ENCODE measurements at regions not wholly inside any gene's neighbourhood (a gene's known extent, or its start where the extent isn't known, plus 50 kb on each side); places are given as distances from the start of the nearest gene placed in this dataset.

DNA sequence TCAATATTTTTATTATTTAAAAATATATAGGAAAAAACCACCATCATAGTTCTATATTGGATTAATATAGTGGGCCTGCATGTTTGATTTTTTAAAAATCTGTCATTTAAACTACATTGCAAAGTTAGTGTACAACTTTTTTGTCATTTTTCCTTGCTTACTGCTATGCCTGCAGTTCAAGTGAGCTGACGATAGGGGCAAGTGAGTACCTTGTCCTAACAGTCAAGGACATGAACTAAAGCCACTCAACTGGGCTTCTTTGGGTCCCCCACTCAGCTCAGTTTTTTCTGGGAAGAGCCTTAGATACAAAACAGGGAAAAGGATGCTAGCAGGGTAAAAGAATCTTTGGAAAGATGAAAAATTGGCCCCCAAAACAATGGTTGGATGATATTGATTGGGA is 269.9 kb downstream of the MAN2A1 start:
- no peak overlapping the region for H3K4me3 ChIP-seq (ENCODE audit: low read depth, low read length)
- DNase-seq (ENCODE audit: low read depth): no peak
- in situ Hi-C loops (cut with HindIII; ENCODE audit: low sequenced_read_pairs): no loop called here
- no peak for TF ChIP-seq CTCF (IDR thresholded peaks at IDR 0.05; ENCODE audit: low read depth, low read length, missing control alignments)

DNA sequence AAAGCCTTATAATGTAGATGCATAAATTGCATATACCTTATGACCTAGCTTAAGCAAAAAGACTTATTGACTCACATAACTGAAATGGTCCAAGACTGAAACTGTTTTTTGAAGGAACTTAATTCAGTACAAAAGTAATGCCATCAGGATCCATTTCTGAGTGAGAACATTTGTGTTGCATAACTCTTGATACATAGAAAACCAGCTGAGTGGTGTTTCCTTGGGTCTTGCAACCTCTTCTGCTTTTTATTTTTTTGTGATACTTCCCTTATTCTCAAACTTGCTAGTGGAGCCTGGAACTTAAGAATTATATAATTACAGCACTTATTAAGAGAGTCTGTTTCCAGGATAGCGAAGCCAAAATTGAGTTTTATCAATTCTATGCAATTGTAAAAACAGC is 272.0 kb downstream of the MAN2A1 start:
- in situ Hi-C loops (cut with HindIII; ENCODE audit: low sequenced_read_pairs): no loop called here
- TF ChIP-seq CTCF (IDR thresholded peaks at IDR 0.05; ENCODE audit: low read depth, low read length, missing control alignments): no peak
- H3K4me3 ChIP-seq (ENCODE audit: low read depth, low read length): no peak overlapping the region
- no peak for DNase-seq (ENCODE audit: low read depth)

GRCh38 chr5:109962882-109963603 is 273.3 kb downstream of the MAN2A1 start:
- no peak for DNase-seq (ENCODE audit: low read depth)
- no peak for TF ChIP-seq CTCF (IDR thresholded peaks at IDR 0.05; ENCODE audit: low read depth, low read length, missing control alignments)
- in situ Hi-C loops (cut with HindIII; ENCODE audit: low sequenced_read_pairs): no loop called here
- H3K4me3 ChIP-seq (ENCODE audit: low read depth, low read length): no peak overlapping the region

- no peak for DNase-seq (ENCODE audit: low read depth)
- in situ Hi-C loops (cut with HindIII; ENCODE audit: low sequenced_read_pairs): no loop called here
- no peak overlapping the region for H3K4me3 ChIP-seq (ENCODE audit: low read depth, low read length)
- TF ChIP-seq CTCF (IDR thresholded peaks at IDR 0.05; ENCODE audit: low read depth, low read length, missing control alignments): no peak
These were observed 274.4 kb downstream of the MAN2A1 start for GRCh38 chr5:109964136-109964535.

DNA sequence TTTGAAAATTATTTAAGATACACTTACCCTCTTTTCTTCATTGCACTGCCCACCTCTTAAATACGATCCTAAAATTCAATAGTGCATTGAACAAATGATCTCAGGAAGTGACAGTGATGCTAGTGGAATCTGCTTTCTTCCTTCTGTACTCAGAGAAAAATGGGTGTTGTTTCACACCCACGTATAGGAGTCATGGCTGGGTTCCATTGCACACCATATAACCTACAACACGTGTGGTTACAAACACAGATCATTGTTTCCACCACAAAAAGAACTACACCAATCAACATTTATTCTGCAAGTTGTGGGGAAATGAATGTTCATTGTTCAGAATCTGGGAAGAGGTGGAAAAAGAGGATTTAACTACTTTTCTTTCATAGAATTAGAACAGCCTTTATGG is 275.9 kb downstream of the MAN2A1 start:
- no peak for DNase-seq (ENCODE audit: low read depth)
- in situ Hi-C loops (cut with HindIII; ENCODE audit: low sequenced_read_pairs): no loop called here
- TF ChIP-seq CTCF (IDR thresholded peaks at IDR 0.05; ENCODE audit: low read depth, low read length, missing control alignments): no peak
- no peak overlapping the region for H3K4me3 ChIP-seq (ENCODE audit: low read depth, low read length)

DNA sequence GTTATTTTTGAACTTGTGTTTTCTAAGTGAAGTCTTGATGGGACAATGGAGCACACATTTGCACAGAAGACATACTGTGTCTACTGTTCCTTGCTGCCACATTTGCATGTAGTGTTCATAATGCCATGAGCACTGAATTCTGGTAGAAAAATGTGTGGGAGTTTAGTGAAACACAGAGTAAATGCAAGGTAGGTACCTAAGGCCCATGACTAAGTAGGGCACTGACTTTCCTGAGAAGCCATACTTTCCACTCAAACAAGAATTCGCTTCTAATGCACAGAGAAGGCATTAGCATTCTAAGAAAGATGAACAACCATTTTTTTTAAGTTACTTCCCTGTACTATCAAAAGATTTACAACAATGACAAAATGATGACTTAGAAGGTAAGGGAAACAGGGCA is 282.2 kb downstream of the MAN2A1 start:
- no peak for DNase-seq (ENCODE audit: low read depth)
- TF ChIP-seq CTCF (IDR thresholded peaks at IDR 0.05; ENCODE audit: low read depth, low read length, missing control alignments): no peak
- no peak overlapping the region for H3K4me3 ChIP-seq (ENCODE audit: low read depth, low read length)
- in situ Hi-C loops (cut with HindIII; ENCODE audit: low sequenced_read_pairs): no loop called here

Data from astrocyte of the cerebellum (primary cell).